ENCODE measurements at regions not wholly inside any gene's neighbourhood (a gene's known extent, or its start where the extent isn't known, plus 50 kb on each side); places are given as distances from the start of the nearest gene placed in this dataset.

DNA sequence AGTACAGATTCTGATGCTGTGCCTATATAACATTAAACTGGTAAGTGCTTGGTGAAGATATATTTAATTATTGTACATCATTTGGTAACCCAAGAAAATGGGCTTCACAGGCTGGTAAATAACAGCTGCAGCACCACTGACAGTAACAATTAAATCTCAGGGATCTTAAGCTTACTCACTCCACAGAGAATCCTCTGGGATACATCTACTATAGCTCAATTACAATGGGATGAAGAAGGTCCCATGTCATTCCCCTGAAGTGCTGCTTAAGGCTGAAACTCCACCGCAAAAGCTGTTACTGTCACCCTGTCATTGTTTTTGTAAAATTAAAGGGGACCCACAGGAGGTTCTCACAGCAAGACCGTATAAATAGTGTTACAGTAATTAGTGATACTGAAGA is 153.0 kb downstream of the IMPG2 start:
- intact Hi-C loops (cut with DNase I): no loop called here
- no peaks in the 10 kb centered on the region for H3K36me3 ChIP-seq
- peaks cover 10% of the 10 kb centered on the region for H3K4me1 ChIP-seq
- no peaks in the 10 kb centered on the region for H3K27me3 ChIP-seq
- H3K9me3 ChIP-seq: no peaks in the 10 kb centered on the region
- H3K27ac ChIP-seq: no peak overlapping the region
- DNase-seq (ENCODE audit: extremely low spot score in 2 of 2): no peak
- TF ChIP-seq, protein P1, sequence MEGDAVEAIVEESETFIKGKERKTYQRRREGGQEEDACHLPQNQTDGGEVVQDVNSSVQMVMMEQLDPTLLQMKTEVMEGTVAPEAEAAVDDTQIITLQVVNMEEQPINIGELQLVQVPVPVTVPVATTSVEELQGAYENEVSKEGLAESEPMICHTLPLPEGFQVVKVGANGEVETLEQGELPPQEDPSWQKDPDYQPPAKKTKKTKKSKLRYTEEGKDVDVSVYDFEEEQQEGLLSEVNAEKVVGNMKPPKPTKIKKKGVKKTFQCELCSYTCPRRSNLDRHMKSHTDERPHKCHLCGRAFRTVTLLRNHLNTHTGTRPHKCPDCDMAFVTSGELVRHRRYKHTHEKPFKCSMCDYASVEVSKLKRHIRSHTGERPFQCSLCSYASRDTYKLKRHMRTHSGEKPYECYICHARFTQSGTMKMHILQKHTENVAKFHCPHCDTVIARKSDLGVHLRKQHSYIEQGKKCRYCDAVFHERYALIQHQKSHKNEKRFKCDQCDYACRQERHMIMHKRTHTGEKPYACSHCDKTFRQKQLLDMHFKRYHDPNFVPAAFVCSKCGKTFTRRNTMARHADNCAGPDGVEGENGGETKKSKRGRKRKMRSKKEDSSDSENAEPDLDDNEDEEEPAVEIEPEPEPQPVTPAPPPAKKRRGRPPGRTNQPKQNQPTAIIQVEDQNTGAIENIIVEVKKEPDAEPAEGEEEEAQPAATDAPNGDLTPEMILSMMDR (IDR thresholded peaks at IDR 0.05): no peak
- TF ChIP-seq POLR2A (IDR thresholded peaks at IDR 0.05) (no peak), POLR2AphosphoS5 (IDR thresholded peaks at IDR 0.05; ENCODE audit: insufficient read depth in 1 of 2, low read depth in 1 of 2) (no peak)
- no peak overlapping the region for H3K4me3 ChIP-seq

DNA sequence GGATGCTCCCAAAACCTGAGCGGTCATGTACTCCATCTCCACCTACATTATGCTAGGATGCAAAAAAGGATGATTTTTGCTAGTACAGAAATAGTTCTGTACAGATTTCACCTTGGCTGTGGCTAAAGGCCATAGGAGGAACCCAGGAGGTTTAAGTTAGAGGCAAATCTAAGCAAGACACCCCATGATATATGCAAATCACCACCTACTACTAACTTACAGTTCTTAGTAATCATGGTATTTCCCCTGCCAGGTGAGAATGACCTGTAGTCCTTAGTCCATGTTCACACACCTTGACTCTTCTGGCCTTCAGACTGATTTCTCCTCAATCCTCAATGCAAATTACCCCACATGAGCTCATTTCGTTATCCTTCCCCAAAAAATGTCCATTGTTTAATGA is 154.2 kb downstream of the IMPG2 start:
- Histone ChIP-seq H3K27me3 (no peaks in the 10 kb centered on the region), H3K9me3 (no peaks in the 10 kb centered on the region), H3K36me3 (no peaks in the 10 kb centered on the region), H3K4me1 (peaks cover 10% of the 10 kb centered on the region), H3K4me3 (no peak overlapping the region), H3K27ac (no peak overlapping the region)
- no peak for TF ChIP-seq POLR2AphosphoS5 (IDR thresholded peaks at IDR 0.05; ENCODE audit: insufficient read depth in 1 of 2, low read depth in 1 of 2)
- no peak for DNase-seq (ENCODE audit: extremely low spot score in 2 of 2)
- intact Hi-C loops (cut with DNase I): no loop called here

GRCh38 chr3:101163554-101163953 is 156.8 kb downstream of the IMPG2 start:
- no peak for TF ChIP-seq POLR2A (IDR thresholded peaks at IDR 0.05)
- TF ChIP-seq, protein P1 (IDR thresholded peaks at IDR 0.05): no peak
- TF ChIP-seq POLR2AphosphoS5 (IDR thresholded peaks at IDR 0.05; ENCODE audit: insufficient read depth in 1 of 2, low read depth in 1 of 2): no peak
- H3K4me1 ChIP-seq: no peaks in the 10 kb centered on the region
- no peaks in the 10 kb centered on the region for H3K9me3 ChIP-seq
- H3K27ac ChIP-seq: no peak overlapping the region
- intact Hi-C loops (cut with DNase I): no loop called here
- no peaks in the 10 kb centered on the region for H3K27me3 ChIP-seq
- H3K36me3 ChIP-seq: no peaks in the 10 kb centered on the region
- DNase-seq (ENCODE audit: extremely low spot score in 2 of 2): no peak
- no peak overlapping the region for H3K4me3 ChIP-seq

GRCh38 chr3:101159478-101159877 is 160.9 kb downstream of the IMPG2 start:
- H3K36me3 ChIP-seq: no peaks in the 10 kb centered on the region
- no peak overlapping the region for H3K4me3 ChIP-seq
- TF ChIP-seq POLR2A (IDR thresholded peaks at IDR 0.05) (no peak), POLR2AphosphoS5 (IDR thresholded peaks at IDR 0.05; ENCODE audit: insufficient read depth in 1 of 2, low read depth in 1 of 2) (no peak)
- TF ChIP-seq, protein P1 (IDR thresholded peaks at IDR 0.05): no peak
- H3K9me3 ChIP-seq: no peaks in the 10 kb centered on the region
- no peaks in the 10 kb centered on the region for H3K27me3 ChIP-seq
- no peak overlapping the region for H3K27ac ChIP-seq
- DNase-seq (ENCODE audit: extremely low spot score in 2 of 2): no peak
- intact Hi-C loops (cut with DNase I): no loop called here
- H3K4me1 ChIP-seq: peaks cover 8% of the 10 kb centered on the region

DNA sequence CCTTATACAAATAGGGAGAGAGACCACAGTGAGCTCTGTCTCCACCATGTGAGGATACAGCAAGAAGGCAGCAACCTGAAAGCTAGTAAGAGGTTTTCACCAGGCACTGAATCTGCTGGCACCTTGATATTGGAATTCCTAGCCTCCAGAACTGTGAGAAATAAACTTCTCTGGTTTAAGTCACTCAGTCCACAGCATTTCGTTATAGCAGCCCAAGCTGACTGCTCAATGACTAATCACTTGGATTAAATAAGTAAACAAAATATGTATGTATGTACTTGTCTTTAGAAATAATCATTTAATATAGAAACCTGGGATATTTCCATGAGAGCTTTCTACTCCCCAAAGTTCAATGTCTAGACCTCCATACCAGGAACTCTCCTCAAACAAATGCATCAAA is 162.0 kb downstream of the IMPG2 start:
- no peaks in the 10 kb centered on the region for H3K36me3 ChIP-seq
- intact Hi-C loops (cut with DNase I): no loop called here
- no peaks in the 10 kb centered on the region for H3K9me3 ChIP-seq
- no peak overlapping the region for H3K4me3 ChIP-seq
- no peaks in the 10 kb centered on the region for H3K27me3 ChIP-seq
- TF ChIP-seq POLR2AphosphoS5 (IDR thresholded peaks at IDR 0.05; ENCODE audit: insufficient read depth in 1 of 2, low read depth in 1 of 2) (no peak), POLR2A (IDR thresholded peaks at IDR 0.05) (no peak)
- TF ChIP-seq, protein P1 (IDR thresholded peaks at IDR 0.05): no peak
- no peak for DNase-seq (ENCODE audit: extremely low spot score in 2 of 2)
- H3K4me1 ChIP-seq: peaks cover 8% of the 10 kb centered on the region
- no peak overlapping the region for H3K27ac ChIP-seq

All from vagina (tissue), 2 donors.